IMR-90 (cell line): ENCODE measurements at regions not wholly inside any gene's neighbourhood (a gene's known extent, or its start where the extent isn't known, plus 50 kb on each side); places are given as distances from the start of the nearest gene placed in this dataset.

Experiments
- POLR2A ChIP-seq: IDR thresholded peaks from 2 replicates; pipeline ENCODE4 v1.6.1; 2012; ENCODE audit warnings: mild to moderate bottlenecking, low read depth, low read length
- SMC3 ChIP-seq: fragments of 150-350 bp; IDR thresholded peaks from 2 replicates; pipeline ENCODE4 v1.6.1; 2016; ENCODE audit warnings: low read depth, mild to moderate bottlenecking, antibody characterized with exemption, low read length, moderate library complexity
- TF ChIP-seq, protein P1 (sequence below): conservative IDR thresholded peaks from 2 replicates; pipeline ENCODE4 v1.5.1; 2012; ENCODE audit warnings: mild to moderate bottlenecking, low read depth, low read length, improper control_type of control experiment

DNA sequence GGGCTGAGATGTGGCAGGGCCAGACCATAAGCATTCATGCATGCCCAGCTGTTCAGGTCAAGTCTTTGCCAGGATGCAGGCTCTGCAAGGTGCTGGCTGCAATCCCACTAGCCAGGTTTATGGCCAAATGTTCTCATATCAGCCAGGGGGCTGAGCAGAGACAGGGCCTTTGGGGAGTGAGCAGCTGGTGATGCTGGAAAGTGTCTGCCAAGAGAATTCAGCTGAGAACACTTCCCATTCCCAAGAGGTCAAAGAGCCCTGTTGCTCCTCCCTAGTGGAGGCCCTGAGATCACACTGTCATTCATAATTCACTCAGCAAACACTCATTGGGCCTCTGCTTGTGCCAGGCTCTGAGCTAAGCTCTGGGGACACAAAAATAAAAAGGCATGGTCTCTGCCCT is 150.3 kb downstream of the DMRTA2 start:
- TF ChIP-seq SMC3: no peak
- no peak for TF ChIP-seq POLR2A
- TF ChIP-seq, protein P1, sequence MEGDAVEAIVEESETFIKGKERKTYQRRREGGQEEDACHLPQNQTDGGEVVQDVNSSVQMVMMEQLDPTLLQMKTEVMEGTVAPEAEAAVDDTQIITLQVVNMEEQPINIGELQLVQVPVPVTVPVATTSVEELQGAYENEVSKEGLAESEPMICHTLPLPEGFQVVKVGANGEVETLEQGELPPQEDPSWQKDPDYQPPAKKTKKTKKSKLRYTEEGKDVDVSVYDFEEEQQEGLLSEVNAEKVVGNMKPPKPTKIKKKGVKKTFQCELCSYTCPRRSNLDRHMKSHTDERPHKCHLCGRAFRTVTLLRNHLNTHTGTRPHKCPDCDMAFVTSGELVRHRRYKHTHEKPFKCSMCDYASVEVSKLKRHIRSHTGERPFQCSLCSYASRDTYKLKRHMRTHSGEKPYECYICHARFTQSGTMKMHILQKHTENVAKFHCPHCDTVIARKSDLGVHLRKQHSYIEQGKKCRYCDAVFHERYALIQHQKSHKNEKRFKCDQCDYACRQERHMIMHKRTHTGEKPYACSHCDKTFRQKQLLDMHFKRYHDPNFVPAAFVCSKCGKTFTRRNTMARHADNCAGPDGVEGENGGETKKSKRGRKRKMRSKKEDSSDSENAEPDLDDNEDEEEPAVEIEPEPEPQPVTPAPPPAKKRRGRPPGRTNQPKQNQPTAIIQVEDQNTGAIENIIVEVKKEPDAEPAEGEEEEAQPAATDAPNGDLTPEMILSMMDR: no peak
